IMR-90 (cell line): ENCODE measurements at regions not wholly inside any gene's neighbourhood (a gene's known extent, or its start where the extent isn't known, plus 50 kb on each side); places are given as distances from the start of the nearest gene placed in this dataset.

Experiments
- ATAC-seq: fragments of 200-7000 bp; cut with Tn5 transposase; 2 replicates; pipeline ENCODE4 v1.9.1; 2020; ENCODE audit warnings: low read depth, mild to moderate bottlenecking, moderate library complexity
- BruUV-seq: library from RNA; stranded (reverse); fragments of 400-500 nt; replicated peaks from 2 replicates; lab custom pipeline; 2021; lab: Mats Ljungman, UMichigan
- CTCF ChIA-PET: fragments of 300-600 bp; formaldehyde crosslinking; extraction: SDS; loops from one replicate; lab custom pipeline; 2021; ENCODE audit warnings: antibody characterized with exemption; lab: Yijun Ruan, JAX
- POLR2A ChIA-PET: fragments of 300-600 bp; sonication (Branson Sonifier 250); formaldehyde crosslinking; loops from one replicate; lab custom pipeline; 2022; ENCODE audit warnings: antibody characterized with exemption; ENCODE audit not compliant: unreplicated experiment; lab: Charles Lee
- DNase-seq: peaks from one replicate; pipeline ENCODE4 v3.0.0; 2013
- H2AFZ ChIP-seq: replicated peaks from 2 replicates; pipeline ENCODE3; 2013; ENCODE audit warnings: low read length, mild to moderate bottlenecking; ENCODE audit not compliant: poor library complexity
- H2AK5ac ChIP-seq: 2 replicates; pipeline ENCODE4 v1.6.1; 2013; ENCODE audit warnings: low read depth, low read length, inconsistent platforms
- H2AK9ac ChIP-seq: replicated peaks from 2 replicates; pipeline ENCODE3; 2013; ENCODE audit warnings: mild to moderate bottlenecking, low read depth, low read length, moderate library complexity; ENCODE audit not compliant: poor library complexity
- H2BK120ac ChIP-seq: 2 replicates; pipeline ENCODE4 v1.6.1; 2013; ENCODE audit warnings: low read depth, low read length, inconsistent platforms
- H2BK15ac ChIP-seq: 3 replicates; pipeline ENCODE4 v1.6.1; 2013; ENCODE audit warnings: low read depth, low read length, inconsistent platforms
- H2BK20ac ChIP-seq: 2 replicates; pipeline ENCODE4 v1.6.1; 2013; ENCODE audit warnings: low read depth, mild to moderate bottlenecking, inconsistent platforms, low read length, moderate library complexity
- H2BK5ac ChIP-seq: 2 replicates; pipeline ENCODE4 v1.6.1; 2013; ENCODE audit warnings: mild to moderate bottlenecking, low read depth, low read length, inconsistent platforms; ENCODE audit not compliant: poor library complexity, severe bottlenecking
- H3K14ac ChIP-seq: replicated peaks from 2 replicates; pipeline ENCODE4 v1.6.1; 2013; ENCODE audit warnings: low read depth, low read length, inconsistent platforms
- H3K18ac ChIP-seq: 2 replicates; pipeline ENCODE4 v1.6.1; 2013; ENCODE audit warnings: low read depth, low read length, control low read depth
- H3K23ac ChIP-seq: 2 replicates; pipeline ENCODE4 v1.6.1; 2013; ENCODE audit warnings: low read depth, low read length, inconsistent platforms
- H3K27ac ChIP-seq: 2 replicates; pipeline ENCODE4 v1.5.1; 2013; ENCODE audit warnings: mild to moderate bottlenecking, control low read depth, low read length; ENCODE audit not compliant: insufficient read depth
- H3K27me3 ChIP-seq: 2 replicates; pipeline ENCODE4 v1.6.1; 2013; ENCODE audit warnings: low read length; ENCODE audit not compliant: control insufficient read depth, insufficient read depth
- H3K36me3 ChIP-seq: 2 replicates; pipeline ENCODE4 v1.6.1; 2013; ENCODE audit warnings: low read length, mixed read lengths; ENCODE audit not compliant: control insufficient read depth, insufficient read depth
- H3K4ac ChIP-seq: 2 replicates; pipeline ENCODE4 v1.6.1; 2013; ENCODE audit warnings: low read depth, low read length, inconsistent platforms
- H3K4me1 ChIP-seq: 2 replicates; pipeline ENCODE4 v1.6.1; 2013; ENCODE audit warnings: low read length, mixed read lengths; ENCODE audit not compliant: control insufficient read depth, insufficient read depth
- H3K4me2 ChIP-seq: 2 replicates; pipeline ENCODE4 v1.6.1; 2013; ENCODE audit warnings: low read depth, mild to moderate bottlenecking, control low read depth, low read length, moderate library complexity
- H3K4me3 ChIP-seq: 2 replicates; pipeline ENCODE4 v1.5.1; 2013; ENCODE audit warnings: low read depth, mild to moderate bottlenecking, control low read depth, low read length, moderate library complexity; ENCODE audit not compliant: insufficient read depth
- H3K56ac ChIP-seq: 2 replicates; pipeline ENCODE4 v1.6.1; 2013; ENCODE audit warnings: low read length, inconsistent platforms; ENCODE audit not compliant: insufficient read depth; ENCODE audit errors: extremely low read depth
- H3K79me1 ChIP-seq, 2 experiments: 2 replicates each; pipeline ENCODE4 v1.6.1; 2013; ENCODE audit warnings: low read length in 2 of 2, inconsistent platforms in 1 of 2, low read depth in 1 of 2
- H3K9ac ChIP-seq: 2 replicates; pipeline ENCODE4 v1.6.1; 2013; ENCODE audit warnings: low read depth, low read length, control low read depth
- H3K9me1 ChIP-seq: 2 replicates; pipeline ENCODE4 v1.6.1; 2013; ENCODE audit warnings: low read length, inconsistent platforms; ENCODE audit not compliant: insufficient read depth
- H3K9me3 ChIP-seq: 2 replicates; pipeline ENCODE4 v1.6.1; 2013; ENCODE audit warnings: low read length; ENCODE audit not compliant: control insufficient read depth, insufficient read depth
- H4K20me1 ChIP-seq: 2 replicates; pipeline ENCODE4 v1.6.1; 2013; ENCODE audit warnings: low read length, inconsistent platforms; ENCODE audit not compliant: insufficient read depth
- H4K5ac ChIP-seq: 2 replicates; pipeline ENCODE4 v1.6.1; 2013; ENCODE audit warnings: mild to moderate bottlenecking, low read depth, low read length, control low read depth
- H4K8ac ChIP-seq, 2 experiments: 2 replicates each; pipeline ENCODE4 v1.6.1; 2013; ENCODE audit warnings: low read depth in 2 of 2, low read length in 2 of 2, control low read depth in 1 of 2, inconsistent platforms in 1 of 2
- H4K91ac ChIP-seq: 2 replicates; pipeline ENCODE4 v1.6.1; 2013; ENCODE audit warnings: low read depth, low read length, inconsistent platforms; ENCODE audit not compliant: insufficient read depth
- BHLHE40 ChIP-seq: fragments of 150-350 bp; IDR thresholded peaks from 2 replicates; pipeline ENCODE4 v1.6.1; 2016; ENCODE audit warnings: mild to moderate bottlenecking, low read depth, low read length
- CEBPB ChIP-seq: IDR thresholded peaks from 2 replicates; pipeline ENCODE4 v1.6.1; 2012; ENCODE audit warnings: low read depth, low read length, improper control_type of control experiment
- CHD1 ChIP-seq: IDR thresholded peaks from 2 replicates; pipeline ENCODE4 v1.6.1; 2012; ENCODE audit warnings: low read depth, low read length, improper control_type of control experiment
- FOS ChIP-seq: fragments of 150-350 bp; IDR thresholded peaks from 2 replicates; pipeline ENCODE4 v1.6.1; 2016; ENCODE audit warnings: low read depth, low read length
- MAFK ChIP-seq: IDR thresholded peaks from 2 replicates; pipeline ENCODE4 v1.6.1; 2012; ENCODE audit warnings: low read depth, low read length, improper control_type of control experiment
- MAZ ChIP-seq: IDR thresholded peaks from 2 replicates; pipeline ENCODE4 v1.6.1; 2012; ENCODE audit warnings: low read depth, mild to moderate bottlenecking, low read length, improper control_type of control experiment, moderate library complexity, borderline replicate concordance
- MXI1 ChIP-seq: IDR thresholded peaks from 2 replicates; pipeline ENCODE4 v1.6.1; 2012; ENCODE audit warnings: low read depth, mild to moderate bottlenecking, low read length, moderate library complexity, borderline replicate concordance
- NFE2L2 ChIP-seq: fragments of 150-350 bp; IDR thresholded peaks from 2 replicates; pipeline ENCODE4 v1.6.1; 2016; ENCODE audit warnings: low read depth, mild to moderate bottlenecking, low read length
- POLR2A ChIP-seq: IDR thresholded peaks from 2 replicates; pipeline ENCODE4 v1.6.1; 2012; ENCODE audit warnings: mild to moderate bottlenecking, low read depth, low read length
- RAD21 ChIP-seq: IDR thresholded peaks from 2 replicates; pipeline ENCODE4 v1.6.1; 2012; ENCODE audit warnings: low read length, improper control_type of control experiment
- RCOR1 ChIP-seq: IDR thresholded peaks from 2 replicates; pipeline ENCODE4 v1.6.1; 2012; ENCODE audit warnings: mild to moderate bottlenecking, low read length, improper control_type of control experiment; ENCODE audit not compliant: insufficient replicate concordance
- RFX5 ChIP-seq: IDR thresholded peaks from 2 replicates; pipeline ENCODE4 v1.8.0; 2012; ENCODE audit warnings: low read depth, mild to moderate bottlenecking, low read length, moderate library complexity
- SMC3 ChIP-seq: fragments of 150-350 bp; IDR thresholded peaks from 2 replicates; pipeline ENCODE4 v1.6.1; 2016; ENCODE audit warnings: low read depth, mild to moderate bottlenecking, antibody characterized with exemption, low read length, moderate library complexity
- WGBS, 2 experiments: methylation state at CpG; one replicate each; pipeline versions ENCODE4 v1.1.5 to v1.1.7; 2013; ENCODE audit warnings: missing lambda C conversion rate in 2 of 2; ENCODE audit not compliant: insufficient read length in 1 of 2; ENCODE audit errors: extremely low coverage in 2 of 2; 5-methylcytosine and 5-hydroxymethylcytosine counted together
- dilution Hi-C: fragments of 300-500 bp; cut with HindIII; formaldehyde crosslinking; loops from one replicate; pipeline ENCODE4 v1.14.3; 2018; ENCODE audit warnings: low sequenced_read_pairs; ENCODE audit not compliant: unreplicated experiment
- in situ Hi-C: fragments of 300-500 bp; cut with MboI; formaldehyde crosslinking; loops from 3 replicates; pipeline ENCODE4 v1.14.3; 2019; ENCODE audit warnings: low sequenced_read_pairs, inconsistent platforms, mixed read lengths
- intact Hi-C: fragments of 100-400 bp; cut with micrococcal nuclease; formaldehyde crosslinking; loops from 2 replicates; pipeline ENCODE4 v1.10.0; 2022
- TF ChIP-seq, protein P1 (sequence below): fragments of 150-350 bp; IDR thresholded peaks from 2 replicates; pipeline ENCODE4 v1.6.1; 2016; ENCODE audit warnings: low read depth, mild to moderate bottlenecking, low read length, moderate library complexity, borderline replicate concordance
- TF ChIP-seq, protein P2 (sequence below): conservative IDR thresholded peaks from 2 replicates; pipeline ENCODE4 v1.5.1; 2012; ENCODE audit warnings: mild to moderate bottlenecking, low read depth, low read length, improper control_type of control experiment
- TF ChIP-seq, protein P3 (sequence below): fragments of 150-350 bp; IDR thresholded peaks from 2 replicates; pipeline ENCODE4 v1.6.1; 2017; ENCODE audit warnings: mild to moderate bottlenecking, antibody characterized with exemption, low read length, low read depth

DNA sequence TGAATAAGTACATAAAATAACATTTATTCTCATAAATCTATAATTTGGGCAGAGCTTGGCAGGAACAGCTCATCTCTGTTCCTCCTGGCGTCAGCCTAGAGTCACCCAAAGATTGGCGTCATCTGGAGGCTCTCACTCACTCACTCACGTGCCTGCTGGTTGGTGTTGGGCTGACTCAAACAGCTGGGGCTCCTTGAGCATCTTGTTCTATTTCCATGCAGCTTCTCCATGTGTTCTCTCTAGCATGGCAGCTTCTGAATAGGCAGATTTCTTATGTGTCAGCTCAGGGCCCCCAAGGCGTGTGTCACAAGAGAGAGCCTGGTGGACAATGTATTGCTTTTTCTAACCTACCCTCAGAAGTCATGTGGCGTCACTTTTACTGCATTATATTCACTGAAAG lies 70.6 kb upstream of the RAB3GAP2 start:
- Histone ChIP-seq H3K27me3 (no peaks in the 10 kb centered on the region), H3K27ac (no peak overlapping the region), H3K4ac (no peak overlapping the region), H3K56ac (no peak overlapping the region), H3K14ac (no peak overlapping the region), H2BK5ac (no peak overlapping the region), H4K5ac (no peak overlapping the region), H3K79me1 (no peaks in the 10 kb centered on the region), H3K18ac (no peak overlapping the region), H2BK20ac (no peak overlapping the region), H4K91ac (no peak overlapping the region), H4K20me1 (no peaks in the 10 kb centered on the region), H3K4me1 (no peaks in the 10 kb centered on the region), H3K4me2 (no peak overlapping the region), H3K9me1 (no peaks in the 10 kb centered on the region), H3K23ac (no peak overlapping the region), H3K36me3 (no peaks in the 10 kb centered on the region), H4K8ac (no peak overlapping the region), H2AFZ (no peak overlapping the region), H2AK5ac (no peak overlapping the region), H3K9me3 (no peaks in the 10 kb centered on the region), H2BK15ac (no peak overlapping the region), H3K4me3 (no peak overlapping the region), H2AK9ac (peak overlapping the region; percentile 39), H2BK120ac (no peak overlapping the region), H3K9ac (no peak overlapping the region)
- intact Hi-C loops, result no loop called here
- ChIA-PET CTCF (no interaction called here), POLR2A (no interaction called here)
- in situ Hi-C loops, result no loop called here
- BruUV-seq, result no TSS peak
- DNase-seq (no peak), ATAC-seq (no peak)
- WGBS, 2 experiments, result no CpG with 5 or more reads among the region's 5 CpGs
- TF ChIP-seq POLR2A (no peak), MAFK (no peak), BHLHE40 (no peak), NFE2L2 (no peak), FOS (no peak), MAZ (no peak), RAD21 (no peak), SMC3 (no peak), RFX5 (no peak), RCOR1 (no peak), CEBPB (no peak), CHD1 (no peak), MXI1 (no peak)
- TF ChIP-seq, protein P1, sequence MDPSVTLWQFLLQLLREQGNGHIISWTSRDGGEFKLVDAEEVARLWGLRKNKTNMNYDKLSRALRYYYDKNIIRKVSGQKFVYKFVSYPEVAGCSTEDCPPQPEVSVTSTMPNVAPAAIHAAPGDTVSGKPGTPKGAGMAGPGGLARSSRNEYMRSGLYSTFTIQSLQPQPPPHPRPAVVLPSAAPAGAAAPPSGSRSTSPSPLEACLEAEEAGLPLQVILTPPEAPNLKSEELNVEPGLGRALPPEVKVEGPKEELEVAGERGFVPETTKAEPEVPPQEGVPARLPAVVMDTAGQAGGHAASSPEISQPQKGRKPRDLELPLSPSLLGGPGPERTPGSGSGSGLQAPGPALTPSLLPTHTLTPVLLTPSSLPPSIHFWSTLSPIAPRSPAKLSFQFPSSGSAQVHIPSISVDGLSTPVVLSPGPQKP, result no peak
- TF ChIP-seq, protein P2, sequence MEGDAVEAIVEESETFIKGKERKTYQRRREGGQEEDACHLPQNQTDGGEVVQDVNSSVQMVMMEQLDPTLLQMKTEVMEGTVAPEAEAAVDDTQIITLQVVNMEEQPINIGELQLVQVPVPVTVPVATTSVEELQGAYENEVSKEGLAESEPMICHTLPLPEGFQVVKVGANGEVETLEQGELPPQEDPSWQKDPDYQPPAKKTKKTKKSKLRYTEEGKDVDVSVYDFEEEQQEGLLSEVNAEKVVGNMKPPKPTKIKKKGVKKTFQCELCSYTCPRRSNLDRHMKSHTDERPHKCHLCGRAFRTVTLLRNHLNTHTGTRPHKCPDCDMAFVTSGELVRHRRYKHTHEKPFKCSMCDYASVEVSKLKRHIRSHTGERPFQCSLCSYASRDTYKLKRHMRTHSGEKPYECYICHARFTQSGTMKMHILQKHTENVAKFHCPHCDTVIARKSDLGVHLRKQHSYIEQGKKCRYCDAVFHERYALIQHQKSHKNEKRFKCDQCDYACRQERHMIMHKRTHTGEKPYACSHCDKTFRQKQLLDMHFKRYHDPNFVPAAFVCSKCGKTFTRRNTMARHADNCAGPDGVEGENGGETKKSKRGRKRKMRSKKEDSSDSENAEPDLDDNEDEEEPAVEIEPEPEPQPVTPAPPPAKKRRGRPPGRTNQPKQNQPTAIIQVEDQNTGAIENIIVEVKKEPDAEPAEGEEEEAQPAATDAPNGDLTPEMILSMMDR, result no peak
- TF ChIP-seq, protein P3, sequence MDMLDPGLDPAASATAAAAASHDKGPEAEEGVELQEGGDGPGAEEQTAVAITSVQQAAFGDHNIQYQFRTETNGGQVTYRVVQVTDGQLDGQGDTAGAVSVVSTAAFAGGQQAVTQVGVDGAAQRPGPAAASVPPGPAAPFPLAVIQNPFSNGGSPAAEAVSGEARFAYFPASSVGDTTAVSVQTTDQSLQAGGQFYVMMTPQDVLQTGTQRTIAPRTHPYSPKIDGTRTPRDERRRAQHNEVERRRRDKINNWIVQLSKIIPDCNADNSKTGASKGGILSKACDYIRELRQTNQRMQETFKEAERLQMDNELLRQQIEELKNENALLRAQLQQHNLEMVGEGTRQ, result no peak
- dilution Hi-C loops, result no loop called here
